HEK293 (cell line): ENCODE measurements at regions not wholly inside any gene's neighbourhood (a gene's known extent, or its start where the extent isn't known, plus 50 kb on each side); places are given as distances from the start of the nearest gene placed in this dataset.
A peak's percentile ranks its signal among the peaks of the same experiment; 100 is the strongest.

Experiments
- CTCF ChIA-PET: fragments of 350-600 bp; formaldehyde crosslinking; extraction: SDS; loops from one replicate; lab custom pipeline; 2021; ENCODE audit warnings: antibody characterized with exemption; lab: Yijun Ruan, JAX
- POLR2A ChIA-PET: fragments of 300-600 bp; formaldehyde crosslinking; extraction: SDS; loops from one replicate; lab custom pipeline; 2020; ENCODE audit warnings: antibody characterized with exemption, inconsistent platforms; lab: Yijun Ruan, JAX
- H3K27ac ChIP-seq: fragments of 200-500 bp; sonication (Bioruptor generic); 2 replicates; pipeline ENCODE4 v1.5.1; 2014; ENCODE audit warnings: low read depth, low read length, control low read depth, inconsistent platforms; ENCODE audit errors: extremely low read depth
- H3K36me3 ChIP-seq, 2 experiments: fragments of 200-500 bp in 1 of 2; sonication (Bioruptor generic) in 1 of 2; 1 replicate in 1 of 2; 2 replicates in 1 of 2; pipeline ENCODE4 v1.5.1; 2014 to 2017; ENCODE audit warnings: inconsistent platforms in 2 of 2, low read length in 2 of 2; ENCODE audit not compliant: control insufficient read depth in 2 of 2, insufficient read depth in 1 of 2
- H3K4me1 ChIP-seq: fragments of 200-500 bp; sonication (Bioruptor generic); 2 replicates; pipeline ENCODE4 v1.5.1; 2014; ENCODE audit warnings: mild to moderate bottlenecking, low read length, inconsistent platforms; ENCODE audit not compliant: control insufficient read depth, insufficient read depth
- H3K4me3 ChIP-seq: 2 replicates; pipeline ENCODE4 v1.5.1; 2011; ENCODE audit warnings: low read depth, mild to moderate bottlenecking, control low read depth, low read length, moderate library complexity
- H3K9me3 ChIP-seq: fragments of 200-500 bp; sonication (Bioruptor generic); 2 replicates; pipeline ENCODE4 v1.5.1; 2014; ENCODE audit warnings: low read depth, low read length, inconsistent platforms; ENCODE audit not compliant: control insufficient read depth, insufficient read depth
- GLIS2 ChIP-seq: fragments of 450-650 bp; formaldehyde crosslinking; IDR thresholded peaks from 2 replicates; pipeline ENCODE4 v1.5.1; 2016; ENCODE audit warnings: missing biosample characterization, missing genetic modification characterization
- HOXD13 ChIP-seq: sonication (generic); formaldehyde crosslinking; IDR thresholded peaks from 2 replicates; pipeline ENCODE4 v1.8.0; 2022; ENCODE audit warnings: missing genetic modification reagents, borderline replicate concordance
- KLF7 ChIP-seq: fragments of 450-650 bp; formaldehyde crosslinking; IDR thresholded peaks from 2 replicates; pipeline ENCODE4 v1.5.1; 2016; ENCODE audit warnings: missing biosample characterization, missing genetic modification characterization, borderline replicate concordance
- OSR2 ChIP-seq: fragments of 450-650 bp; formaldehyde crosslinking; IDR thresholded peaks from 2 replicates; pipeline ENCODE4 v1.5.1; 2016; ENCODE audit warnings: missing biosample characterization, missing genetic modification characterization
- SALL2 ChIP-seq: fragments of 450-650 bp; formaldehyde crosslinking; IDR thresholded peaks from 2 replicates; pipeline ENCODE4 v1.5.0; 2017; ENCODE audit warnings: missing biosample characterization, mild to moderate bottlenecking, missing genetic modification characterization, borderline replicate concordance
- ZBTB48 ChIP-seq: fragments of 450-650 bp; formaldehyde crosslinking; IDR thresholded peaks from 2 replicates; pipeline ENCODE4 v1.5.1; 2016; ENCODE audit warnings: missing biosample characterization, missing genetic modification characterization
- ZIC2 ChIP-seq: fragments of 450-650 bp; formaldehyde crosslinking; IDR thresholded peaks from 2 replicates; pipeline ENCODE4 v1.5.1; 2016; ENCODE audit warnings: missing biosample characterization, missing genetic modification characterization
- ZNF10 ChIP-seq: fragments of 450-650 bp; formaldehyde crosslinking; IDR thresholded peaks from 2 replicates; pipeline ENCODE4 v1.5.1; 2017; ENCODE audit warnings: missing biosample characterization, missing genetic modification characterization
- ZNF157 ChIP-seq: fragments of 450-650 bp; formaldehyde crosslinking; IDR thresholded peaks from 2 replicates; pipeline ENCODE4 v1.5.1; 2016; ENCODE audit warnings: missing biosample characterization, missing genetic modification characterization
- ZNF169 ChIP-seq: fragments of 450-650 bp; formaldehyde crosslinking; IDR thresholded peaks from 2 replicates; pipeline ENCODE4 v1.5.1; 2016; ENCODE audit warnings: missing biosample characterization, missing genetic modification characterization
- ZNF214 ChIP-seq: fragments of 450-650 bp; formaldehyde crosslinking; IDR thresholded peaks from 2 replicates; pipeline ENCODE4 v1.5.1; 2017; ENCODE audit warnings: missing biosample characterization, mild to moderate bottlenecking, missing genetic modification characterization, borderline replicate concordance
- ZNF24 ChIP-seq: fragments of 450-650 bp; formaldehyde crosslinking; IDR thresholded peaks from 2 replicates; pipeline ENCODE4 v1.5.1; 2016; ENCODE audit warnings: missing biosample characterization, missing genetic modification characterization
- ZNF335 ChIP-seq: fragments of 450-650 bp; formaldehyde crosslinking; conservative IDR thresholded peaks from 2 replicates; pipeline ENCODE4 v1.5.1; 2016; ENCODE audit warnings: missing biosample characterization, missing genetic modification characterization
- ZNF391 ChIP-seq: fragments of 450-650 bp; formaldehyde crosslinking; IDR thresholded peaks from 2 replicates; pipeline ENCODE4 v1.5.1; 2016; ENCODE audit warnings: low read depth, missing biosample characterization, missing genetic modification characterization, borderline replicate concordance
- ZNF548 ChIP-seq: fragments of 450-650 bp; formaldehyde crosslinking; IDR thresholded peaks from 2 replicates; pipeline ENCODE4 v1.5.1; 2016; ENCODE audit warnings: missing biosample characterization, missing genetic modification characterization
- ZNF558 ChIP-seq: fragments of 450-650 bp; formaldehyde crosslinking; IDR thresholded peaks from 2 replicates; pipeline ENCODE4 v1.5.1; 2016; ENCODE audit warnings: missing biosample characterization, missing genetic modification characterization
- ZNF571 ChIP-seq: fragments of 450-650 bp; formaldehyde crosslinking; IDR thresholded peaks from 2 replicates; pipeline ENCODE4 v1.5.0; 2017; ENCODE audit warnings: missing biosample characterization, missing genetic modification characterization
- ZNF596 ChIP-seq: fragments of 450-650 bp; IDR thresholded peaks from 2 replicates; pipeline ENCODE4 v1.5.0; 2018; ENCODE audit warnings: missing biosample characterization, mild to moderate bottlenecking, missing genetic modification characterization, moderate library complexity
- ZNF660 ChIP-seq: fragments of 450-650 bp; IDR thresholded peaks from 2 replicates; pipeline ENCODE4 v1.5.1; 2018; ENCODE audit warnings: missing biosample characterization, mild to moderate bottlenecking, missing genetic modification characterization
- ZNF776 ChIP-seq: fragments of 450-650 bp; formaldehyde crosslinking; IDR thresholded peaks from 2 replicates; pipeline ENCODE4 v1.5.0; 2017; ENCODE audit warnings: missing biosample characterization, missing genetic modification characterization, borderline replicate concordance
- ZNF777 ChIP-seq: fragments of 450-650 bp; formaldehyde crosslinking; IDR thresholded peaks from 2 replicates; pipeline ENCODE4 v1.5.1; 2017; ENCODE audit warnings: missing biosample characterization, missing genetic modification characterization, borderline replicate concordance
- TF ChIP-seq, protein P1 (sequence below): fragments of 450-650 bp; formaldehyde crosslinking; IDR thresholded peaks from 2 replicates; pipeline ENCODE4 v1.5.1; 2016; ENCODE audit warnings: missing biosample characterization, missing genetic modification characterization, borderline replicate concordance
- TF ChIP-seq, protein P2 (sequence below): fragments of 450-650 bp; formaldehyde crosslinking; IDR thresholded peaks from 2 replicates; pipeline ENCODE4 v1.5.1; 2016; ENCODE audit warnings: missing biosample characterization, missing genetic modification characterization
- TF ChIP-seq, protein P3 (sequence below): fragments of 450-650 bp; formaldehyde crosslinking; optimal IDR thresholded peaks from 2 replicates; pipeline ENCODE3; 2016; ENCODE audit warnings: missing biosample characterization, mild to moderate bottlenecking, missing genetic modification characterization
- TF ChIP-seq, protein P4 (sequence below): fragments of 450-650 bp; formaldehyde crosslinking; IDR thresholded peaks from 2 replicates; pipeline ENCODE4 v1.5.1; 2016; ENCODE audit warnings: missing biosample characterization, missing genetic modification characterization

DNA sequence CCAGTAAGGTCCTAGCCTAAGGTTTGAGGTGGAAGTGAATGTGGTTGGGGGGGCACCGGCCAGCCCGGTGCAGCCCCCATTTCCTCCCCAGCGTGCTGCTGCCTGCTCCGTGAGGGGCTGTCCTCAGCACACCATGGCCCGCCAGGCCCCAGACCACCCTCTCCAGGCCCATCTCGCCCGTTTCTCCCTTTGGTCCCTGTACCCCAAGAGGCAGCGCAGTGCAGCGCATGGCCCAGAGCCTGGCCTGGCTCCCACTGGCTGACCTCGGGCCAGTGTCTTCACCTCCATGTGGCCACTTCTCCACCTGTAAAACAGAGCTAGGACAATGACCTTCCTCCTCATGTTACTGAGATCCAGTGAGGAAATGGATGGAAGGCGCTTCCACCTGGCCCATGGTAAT is 170.0 kb upstream of the GSE1 start (continued):
- TF ChIP-seq, protein P1, sequence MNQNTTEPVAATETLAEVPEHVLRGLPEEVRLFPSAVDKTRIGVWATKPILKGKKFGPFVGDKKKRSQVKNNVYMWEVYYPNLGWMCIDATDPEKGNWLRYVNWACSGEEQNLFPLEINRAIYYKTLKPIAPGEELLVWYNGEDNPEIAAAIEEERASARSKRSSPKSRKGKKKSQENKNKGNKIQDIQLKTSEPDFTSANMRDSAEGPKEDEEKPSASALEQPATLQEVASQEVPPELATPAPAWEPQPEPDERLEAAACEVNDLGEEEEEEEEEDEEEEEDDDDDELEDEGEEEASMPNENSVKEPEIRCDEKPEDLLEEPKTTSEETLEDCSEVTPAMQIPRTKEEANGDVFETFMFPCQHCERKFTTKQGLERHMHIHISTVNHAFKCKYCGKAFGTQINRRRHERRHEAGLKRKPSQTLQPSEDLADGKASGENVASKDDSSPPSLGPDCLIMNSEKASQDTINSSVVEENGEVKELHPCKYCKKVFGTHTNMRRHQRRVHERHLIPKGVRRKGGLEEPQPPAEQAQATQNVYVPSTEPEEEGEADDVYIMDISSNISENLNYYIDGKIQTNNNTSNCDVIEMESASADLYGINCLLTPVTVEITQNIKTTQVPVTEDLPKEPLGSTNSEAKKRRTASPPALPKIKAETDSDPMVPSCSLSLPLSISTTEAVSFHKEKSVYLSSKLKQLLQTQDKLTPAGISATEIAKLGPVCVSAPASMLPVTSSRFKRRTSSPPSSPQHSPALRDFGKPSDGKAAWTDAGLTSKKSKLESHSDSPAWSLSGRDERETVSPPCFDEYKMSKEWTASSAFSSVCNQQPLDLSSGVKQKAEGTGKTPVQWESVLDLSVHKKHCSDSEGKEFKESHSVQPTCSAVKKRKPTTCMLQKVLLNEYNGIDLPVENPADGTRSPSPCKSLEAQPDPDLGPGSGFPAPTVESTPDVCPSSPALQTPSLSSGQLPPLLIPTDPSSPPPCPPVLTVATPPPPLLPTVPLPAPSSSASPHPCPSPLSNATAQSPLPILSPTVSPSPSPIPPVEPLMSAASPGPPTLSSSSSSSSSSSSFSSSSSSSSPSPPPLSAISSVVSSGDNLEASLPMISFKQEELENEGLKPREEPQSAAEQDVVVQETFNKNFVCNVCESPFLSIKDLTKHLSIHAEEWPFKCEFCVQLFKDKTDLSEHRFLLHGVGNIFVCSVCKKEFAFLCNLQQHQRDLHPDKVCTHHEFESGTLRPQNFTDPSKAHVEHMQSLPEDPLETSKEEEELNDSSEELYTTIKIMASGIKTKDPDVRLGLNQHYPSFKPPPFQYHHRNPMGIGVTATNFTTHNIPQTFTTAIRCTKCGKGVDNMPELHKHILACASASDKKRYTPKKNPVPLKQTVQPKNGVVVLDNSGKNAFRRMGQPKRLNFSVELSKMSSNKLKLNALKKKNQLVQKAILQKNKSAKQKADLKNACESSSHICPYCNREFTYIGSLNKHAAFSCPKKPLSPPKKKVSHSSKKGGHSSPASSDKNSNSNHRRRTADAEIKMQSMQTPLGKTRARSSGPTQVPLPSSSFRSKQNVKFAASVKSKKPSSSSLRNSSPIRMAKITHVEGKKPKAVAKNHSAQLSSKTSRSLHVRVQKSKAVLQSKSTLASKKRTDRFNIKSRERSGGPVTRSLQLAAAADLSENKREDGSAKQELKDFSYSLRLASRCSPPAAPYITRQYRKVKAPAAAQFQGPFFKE, result no peak
- TF ChIP-seq ZNF571 (tag by site-specific recombination), result no peak
- TF ChIP-seq GLIS2 (tag by site-specific recombination), result no peak
- TF ChIP-seq ZNF776, result no peak
- TF ChIP-seq, protein P2, sequence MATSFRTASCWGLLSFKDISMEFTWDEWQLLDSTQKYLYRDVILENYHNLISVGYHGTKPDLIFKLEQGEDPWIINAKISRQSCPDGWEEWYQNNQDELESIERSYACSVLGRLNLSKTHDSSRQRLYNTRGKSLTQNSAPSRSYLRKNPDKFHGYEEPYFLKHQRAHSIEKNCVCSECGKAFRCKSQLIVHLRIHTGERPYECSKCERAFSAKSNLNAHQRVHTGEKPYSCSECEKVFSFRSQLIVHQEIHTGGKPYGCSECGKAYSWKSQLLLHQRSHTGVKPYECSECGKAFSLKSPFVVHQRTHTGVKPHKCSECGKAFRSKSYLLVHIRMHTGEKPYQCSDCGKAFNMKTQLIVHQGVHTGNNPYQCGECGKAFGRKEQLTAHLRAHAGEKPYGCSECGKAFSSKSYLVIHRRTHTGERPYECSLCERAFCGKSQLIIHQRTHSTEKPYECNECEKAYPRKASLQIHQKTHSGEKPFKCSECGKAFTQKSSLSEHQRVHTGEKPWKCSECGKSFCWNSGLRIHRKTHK (tag by site-specific recombination), result no peak
- TF ChIP-seq ZNF596 (tag by site-specific recombination), result no peak
- no peak for TF ChIP-seq HOXD13 (CRISPR knock-in tag)
- TF ChIP-seq SALL2, result no peak
- TF ChIP-seq ZNF777 (tag by site-specific recombination), result no peak
- TF ChIP-seq ZNF660 (tag by site-specific recombination), result no peak

DNA sequence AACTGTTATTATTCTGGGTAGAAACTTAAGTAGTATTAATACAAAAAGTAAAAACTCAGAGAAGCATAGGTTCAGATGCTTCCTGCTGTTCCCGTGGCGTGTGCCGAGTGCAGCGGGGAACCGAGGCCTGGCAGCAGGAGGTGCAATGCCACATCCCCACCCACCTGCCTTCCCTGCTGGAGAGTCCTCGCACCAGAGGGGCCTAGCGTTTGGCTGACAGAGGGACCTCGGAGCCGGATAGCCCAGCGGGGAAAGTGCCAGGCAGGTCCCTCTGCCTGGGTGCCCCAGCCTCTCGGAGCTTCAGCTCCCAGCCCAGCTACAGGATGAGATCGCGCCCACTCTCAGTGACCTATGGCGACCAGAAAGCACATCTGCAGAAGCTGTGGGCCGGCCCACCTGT is 169.6 kb upstream of the GSE1 start:
- H3K4me3 ChIP-seq, result no peak overlapping the region
- H3K36me3 ChIP-seq, result peaks cover 0 to 6% of the 10 kb centered on the region in 2 experiments; a peak in 1 of 3 replicates
- no peak for TF ChIP-seq ZNF24
- TF ChIP-seq ZIC2, result peak; percentile 64
- no peaks in the 10 kb centered on the region for H3K9me3 ChIP-seq
- H3K4me1 ChIP-seq, result no peaks in the 10 kb centered on the region; the same call in 1 of the 2 replicates
- POLR2A ChIA-PET, result no interaction called here
- CTCF ChIA-PET, result no interaction called here
- no peak overlapping the region for H3K27ac ChIP-seq

DNA sequence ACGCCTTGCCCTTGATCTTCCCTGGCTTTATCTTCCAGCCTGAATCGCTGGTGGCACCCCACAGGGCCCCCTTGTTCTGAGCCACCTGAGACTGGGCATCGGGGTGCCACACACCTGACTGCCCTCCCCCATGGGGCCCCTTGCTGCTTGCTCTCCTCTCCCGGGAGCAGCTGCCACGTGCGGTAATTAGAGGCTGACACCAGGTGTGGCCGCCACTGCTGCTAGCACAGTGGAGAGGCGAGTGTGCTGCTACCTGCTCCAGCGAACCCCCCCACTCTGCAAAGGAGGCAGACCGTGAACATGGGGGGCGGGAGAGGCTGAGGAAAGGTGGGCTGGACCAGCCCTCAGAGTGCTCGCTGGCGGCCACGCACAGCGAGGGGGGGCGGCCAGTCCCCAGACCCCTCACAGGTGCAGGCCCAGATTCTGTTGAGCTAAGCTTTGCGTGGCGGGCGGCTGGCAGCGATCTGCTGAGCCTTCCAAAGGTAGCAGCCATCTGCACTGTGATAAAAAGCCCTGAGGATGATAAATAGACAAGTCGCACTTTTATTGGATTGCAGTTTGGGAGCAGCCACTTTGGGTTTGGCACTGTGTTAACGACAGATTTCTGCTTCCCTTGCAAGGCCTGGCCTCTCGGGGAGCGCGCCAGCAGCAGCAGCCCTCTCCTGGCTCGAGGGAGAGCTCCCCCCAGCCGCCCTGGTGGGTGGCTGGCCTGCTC is 167.9 kb upstream of the GSE1 start:
- no peaks in the 10 kb centered on the region for H3K36me3 ChIP-seq
- ChIA-PET POLR2A (no interaction called here), CTCF (interaction anchor here (0.7 to 1.6 kb wide), 4 partner anchors 11 to 27 kb away, joined by 3 to 5 read pairs (median 4); no protein-coding TSS in a partner anchor)
- no peaks in the 10 kb centered on the region; the same call in 1 of the 2 replicates for H3K4me1 ChIP-seq
- H3K4me3 ChIP-seq, result no peak overlapping the region
- H3K9me3 ChIP-seq, result no peaks in the 10 kb centered on the region
- no peak overlapping the region; the same call in 1 of the 2 replicates for H3K27ac ChIP-seq
- TF ChIP-seq ZNF214 (no peak), ZNF548 (no peak), ZBTB48 (tag by site-specific recombination) (no peak), GLIS2 (tag by site-specific recombination) (peak; percentile 28; the same call in 1 of the 2 replicates), OSR2 (tag by site-specific recombination) (peak; percentile 51), ZNF157 (tag by site-specific recombination) (no peak), ZNF169 (tag by site-specific recombination) (no peak), ZNF391 (tag by site-specific recombination) (no peak), ZNF335 (tag by site-specific recombination) (no peak), KLF7 (tag by site-specific recombination) (no peak), ZNF10 (tag by site-specific recombination) (no peak), ZNF558 (tag by site-specific recombination) (no peak)
- TF ChIP-seq, protein P3, sequence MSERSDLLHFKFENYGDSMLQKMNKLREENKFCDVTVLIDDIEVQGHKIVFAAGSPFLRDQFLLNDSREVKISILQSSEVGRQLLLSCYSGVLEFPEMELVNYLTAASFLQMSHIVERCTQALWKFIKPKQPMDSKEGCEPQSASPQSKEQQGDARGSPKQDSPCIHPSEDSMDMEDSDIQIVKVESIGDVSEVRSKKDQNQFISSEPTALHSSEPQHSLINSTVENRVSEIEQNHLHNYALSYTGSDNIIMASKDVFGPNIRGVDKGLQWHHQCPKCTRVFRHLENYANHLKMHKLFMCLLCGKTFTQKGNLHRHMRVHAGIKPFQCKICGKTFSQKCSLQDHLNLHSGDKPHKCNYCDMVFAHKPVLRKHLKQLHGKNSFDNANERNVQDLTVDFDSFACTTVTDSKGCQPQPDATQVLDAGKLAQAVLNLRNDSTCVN, result no peak
- TF ChIP-seq, protein P4, sequence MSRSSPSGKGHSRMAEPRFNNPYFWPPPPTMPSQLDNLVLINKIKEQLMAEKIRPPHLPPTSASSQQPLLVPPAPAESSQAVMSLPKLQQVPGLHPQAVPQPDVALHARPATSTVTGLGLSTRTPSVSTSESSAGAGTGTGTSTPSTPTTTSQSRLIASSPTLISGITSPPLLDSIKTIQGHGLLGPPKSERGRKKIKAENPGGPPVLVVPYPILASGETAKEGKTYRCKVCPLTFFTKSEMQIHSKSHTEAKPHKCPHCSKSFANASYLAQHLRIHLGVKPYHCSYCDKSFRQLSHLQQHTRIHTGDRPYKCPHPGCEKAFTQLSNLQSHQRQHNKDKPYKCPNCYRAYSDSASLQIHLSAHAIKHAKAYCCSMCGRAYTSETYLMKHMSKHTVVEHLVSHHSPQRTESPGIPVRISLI (tag by site-specific recombination), result no peak
